Esophagus squamous epithelium (tissue), 4 donors: ENCODE measurements at regions not wholly inside any gene's neighbourhood (a gene's known extent, or its start where the extent isn't known, plus 50 kb on each side); places are given as distances from the start of the nearest gene placed in this dataset.
"Not testable (repeated sequence)": the region's sequence is repeated elsewhere in the genome, so short reads cannot be mapped to it uniquely, and the experiment has no call there.

ENCODE experiments used
- POLR2A ChIP-seq, 4 donors: fragments of 450-650 bp; IDR thresholded peaks; one replicate each; pipeline ENCODE4 v1.6.1; 2017; ENCODE audit warnings: antibody characterized with exemption in 4 of 4, mild to moderate bottlenecking in 4 of 4, moderate library complexity in 3 of 4
- TF ChIP-seq, protein P1 (sequence below), 6 experiments: fragments of 450-650 bp in 4 of 6; fragments of 200-600 bp in 2 of 6; sonication (generic) in 2 of 6; IDR thresholded peaks; one replicate each; pipeline ENCODE4 v1.5.1; 2016 to 2019; ENCODE audit warnings: antibody characterized with exemption in 6 of 6, mild to moderate bottlenecking in 4 of 6, moderate library complexity in 4 of 6

DNA sequence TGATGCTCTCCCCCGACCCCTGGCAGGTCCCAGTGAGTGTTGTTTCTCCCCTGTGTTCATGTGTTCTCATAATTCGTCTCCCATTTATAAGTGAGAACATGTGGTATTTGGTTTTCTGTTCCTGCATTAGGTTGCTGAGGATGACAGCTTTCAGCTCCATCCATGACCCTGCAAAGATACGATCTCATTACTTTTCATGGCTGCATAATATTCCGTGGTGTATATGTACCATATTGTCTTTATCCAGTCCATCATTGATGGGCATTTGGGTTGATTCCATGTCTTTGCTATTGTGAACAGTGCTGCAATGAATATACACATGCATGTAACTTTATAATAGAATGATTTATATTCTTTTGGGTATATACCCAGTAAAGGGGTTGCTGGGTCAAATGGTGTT is 321.5 kb downstream of the EMP1 start:
- TF ChIP-seq, protein P1, sequence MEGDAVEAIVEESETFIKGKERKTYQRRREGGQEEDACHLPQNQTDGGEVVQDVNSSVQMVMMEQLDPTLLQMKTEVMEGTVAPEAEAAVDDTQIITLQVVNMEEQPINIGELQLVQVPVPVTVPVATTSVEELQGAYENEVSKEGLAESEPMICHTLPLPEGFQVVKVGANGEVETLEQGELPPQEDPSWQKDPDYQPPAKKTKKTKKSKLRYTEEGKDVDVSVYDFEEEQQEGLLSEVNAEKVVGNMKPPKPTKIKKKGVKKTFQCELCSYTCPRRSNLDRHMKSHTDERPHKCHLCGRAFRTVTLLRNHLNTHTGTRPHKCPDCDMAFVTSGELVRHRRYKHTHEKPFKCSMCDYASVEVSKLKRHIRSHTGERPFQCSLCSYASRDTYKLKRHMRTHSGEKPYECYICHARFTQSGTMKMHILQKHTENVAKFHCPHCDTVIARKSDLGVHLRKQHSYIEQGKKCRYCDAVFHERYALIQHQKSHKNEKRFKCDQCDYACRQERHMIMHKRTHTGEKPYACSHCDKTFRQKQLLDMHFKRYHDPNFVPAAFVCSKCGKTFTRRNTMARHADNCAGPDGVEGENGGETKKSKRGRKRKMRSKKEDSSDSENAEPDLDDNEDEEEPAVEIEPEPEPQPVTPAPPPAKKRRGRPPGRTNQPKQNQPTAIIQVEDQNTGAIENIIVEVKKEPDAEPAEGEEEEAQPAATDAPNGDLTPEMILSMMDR (IDR thresholded peaks at IDR 0.05) = not testable (repeated sequence)
- not testable (repeated sequence) for TF ChIP-seq POLR2A (IDR thresholded peaks at IDR 0.05)
